Liver (tissue), 3 donors: ENCODE measurements at regions not wholly inside any gene's neighbourhood (a gene's known extent, or its start where the extent isn't known, plus 50 kb on each side); places are given as distances from the start of the nearest gene placed in this dataset.

Experiments used
- CTCF ChIP-seq: fragments of 150-350 bp; IDR thresholded peaks from 2 replicates; pipeline ENCODE4 v1.5.1; 2017; ENCODE audit warnings: improper control_type of control experiment, low read depth, low read length; ENCODE audit not compliant: missing input control
- EGR1 ChIP-seq, 2 donors: IDR thresholded peaks; 2 replicates each; pipeline ENCODE4 v1.6.1; 2016 to 2018; ENCODE audit warnings: antibody characterized with exemption in 2 of 2, low read depth in 2 of 2
- GABPA ChIP-seq, 2 donors: IDR thresholded peaks in 1 of 2; conservative IDR thresholded peaks in 1 of 2; 2 replicates each; pipeline ENCODE4 v1.6.1; 2016; ENCODE audit warnings: antibody characterized with exemption in 2 of 2, mild to moderate bottlenecking in 1 of 2, moderate library complexity in 1 of 2
- HNF4A ChIP-seq, 2 donors: conservative IDR thresholded peaks; 2 replicates each; pipeline ENCODE4 v1.6.1; 2016; ENCODE audit warnings: antibody characterized with exemption in 2 of 2, mild to moderate bottlenecking in 2 of 2
- RXRA ChIP-seq, 2 donors: IDR thresholded peaks; 2 replicates each; pipeline ENCODE4 v1.6.1; 2017 to 2018; ENCODE audit warnings: antibody characterized with exemption in 2 of 2, mild to moderate bottlenecking in 1 of 2
- YY1 ChIP-seq: IDR thresholded peaks from 2 replicates; pipeline ENCODE4 v1.6.1; 2016; ENCODE audit warnings: antibody characterized with exemption, mild to moderate bottlenecking
- donor health status: healthy.
- donor health status: healthy.

- TF ChIP-seq CTCF = no peak
- TF ChIP-seq RXRA (IDR thresholded peaks at IDR 0.05) = no peak
- TF ChIP-seq EGR1 (IDR thresholded peaks at IDR 0.05; ENCODE audit: low read depth in 2 of 2) = no peak
- no peak for TF ChIP-seq YY1
- no peak for TF ChIP-seq GABPA (IDR thresholded peaks at IDR 0.05 in 1 of 2, conservative IDR thresholded peaks at IDR 0.05 in 1 of 2)
- TF ChIP-seq HNF4A (conservative IDR thresholded peaks at IDR 0.05) = no peak
These were observed 54.6 kb upstream of the TENM3 start for GRCh38 chr4:182188622-182189021.
